DOHH2 (cell line): ENCODE measurements at regions not wholly inside any gene's neighbourhood (a gene's known extent, or its start where the extent isn't known, plus 50 kb on each side); places are given as distances from the start of the nearest gene placed in this dataset.
"Not testable (repeated sequence)": the region's sequence is repeated elsewhere in the genome, so short reads cannot be mapped to it uniquely, and the experiment has no call there.

ENCODE experiments used
- H3F3A ChIP-seq: fragments of 200-600 bp; sonication (generic), shearing (Covaris generic); 2 replicates; pipeline ENCODE4 v1.6.0; 2016; ENCODE audit warnings: antibody characterized with exemption, mild to moderate bottlenecking; ENCODE audit not compliant: control insufficient read depth, insufficient read depth
- H3K27ac ChIP-seq: fragments of 200-600 bp; sonication (generic); 2 replicates; pipeline ENCODE4 v1.5.1; 2014; ENCODE audit warnings: low read depth, mild to moderate bottlenecking, low read length, moderate library complexity
- H3K27me3 ChIP-seq: fragments of 200-600 bp; sonication (generic); 2 replicates; pipeline ENCODE4 v1.6.1; 2014; ENCODE audit warnings: mild to moderate bottlenecking, low read length, mixed read lengths; ENCODE audit not compliant: control insufficient read depth
- H3K36me3 ChIP-seq: fragments of 200-600 bp; sonication (generic); 2 replicates; pipeline ENCODE4 v1.6.1; 2014; ENCODE audit warnings: mild to moderate bottlenecking, low read length, moderate library complexity, mixed read lengths; ENCODE audit not compliant: control insufficient read depth
- H3K4me1 ChIP-seq: fragments of 200-600 bp; sonication (generic); 2 replicates; pipeline ENCODE4 v1.6.1; 2014; ENCODE audit warnings: mild to moderate bottlenecking, low read length, mixed read lengths; ENCODE audit not compliant: control insufficient read depth
- H3K4me2 ChIP-seq: fragments of 200-600 bp; sonication (generic); 2 replicates; pipeline ENCODE4 v1.6.0; 2014; ENCODE audit warnings: mild to moderate bottlenecking, low read length, moderate library complexity
- H3K4me3 ChIP-seq: fragments of 200-600 bp; sonication (generic); 2 replicates; pipeline ENCODE4 v1.5.1; 2014; ENCODE audit warnings: mild to moderate bottlenecking, low read length, mixed read lengths
- H3K79me2 ChIP-seq: fragments of 200-600 bp; sonication (generic); 2 replicates; pipeline ENCODE4 v1.6.1; 2014; ENCODE audit warnings: mild to moderate bottlenecking, low read length, mixed read lengths; ENCODE audit not compliant: control insufficient read depth
- H3K9me2 ChIP-seq: fragments of 200-600 bp; sonication (generic); replicated peaks from 2 replicates; pipeline ENCODE4 v1.6.1; 2014; ENCODE audit warnings: mild to moderate bottlenecking, low read length, mixed read lengths; ENCODE audit not compliant: control insufficient read depth
- H3K9me3 ChIP-seq: fragments of 200-600 bp; sonication (generic); 2 replicates; pipeline ENCODE4 v1.6.1; 2014; ENCODE audit warnings: antibody characterized with exemption, low read length, mixed read lengths; ENCODE audit not compliant: control insufficient read depth, insufficient read depth
- H4K20me1 ChIP-seq: fragments of 200-600 bp; sonication (generic); 2 replicates; pipeline ENCODE4 v1.6.0; 2014; ENCODE audit warnings: low read depth, mild to moderate bottlenecking, antibody characterized with exemption, low read length, moderate library complexity; ENCODE audit not compliant: control insufficient read depth, insufficient read depth
- EZH2phosphoT487 ChIP-seq: fragments of 200-600 bp; sonication (generic); IDR thresholded peaks from 2 replicates; pipeline ENCODE4 v1.6.1; 2017; ENCODE audit warnings: borderline replicate concordance, mild to moderate bottlenecking, antibody characterized with exemption, low read length, moderate library complexity, mixed read lengths
- TF ChIP-seq, protein P1 (sequence below): fragments of 200-600 bp; sonication (generic); IDR thresholded peaks from one replicate; pipeline ENCODE4 v1.5.1; 2014; ENCODE audit warnings: antibody characterized with exemption, mild to moderate bottlenecking, low read depth, low read length; ENCODE audit not compliant: poor library complexity, severe bottlenecking

DNA sequence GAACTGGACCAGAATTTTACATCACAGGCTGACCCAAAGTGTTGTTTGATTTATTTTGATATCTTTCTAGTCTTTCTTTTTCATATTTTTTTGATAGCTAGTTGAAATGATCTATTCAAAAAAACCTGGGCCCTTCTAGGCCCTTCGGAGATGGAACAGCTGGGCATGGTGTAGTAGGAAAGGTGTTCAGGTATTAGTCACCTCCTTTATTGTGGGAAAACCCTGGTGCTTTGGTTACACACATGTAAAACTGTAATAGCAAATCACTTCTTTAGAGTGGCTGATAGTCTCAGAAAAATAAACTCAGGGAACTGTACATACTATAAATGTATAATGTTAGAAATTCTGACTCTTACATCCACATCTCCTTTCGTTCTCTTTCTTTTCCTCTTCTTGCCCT lies 234.5 kb downstream of the PLA2G4A start:
- no peaks in the 10 kb centered on the region for H3K9me2 ChIP-seq
- no peaks in the 10 kb centered on the region for H3K27me3 ChIP-seq
- no peaks in the 10 kb centered on the region for H3F3A ChIP-seq
- H3K4me1 ChIP-seq, result no peaks in the 10 kb centered on the region
- no peak overlapping the region for H3K4me2 ChIP-seq
- H3K36me3 ChIP-seq, result no peaks in the 10 kb centered on the region
- H3K27ac ChIP-seq, result no peak overlapping the region
- H3K79me2 ChIP-seq, result no peaks in the 10 kb centered on the region
- no peaks in the 10 kb centered on the region for H3K9me3 ChIP-seq
- no peak overlapping the region for H3K4me3 ChIP-seq
- TF ChIP-seq, protein P1, sequence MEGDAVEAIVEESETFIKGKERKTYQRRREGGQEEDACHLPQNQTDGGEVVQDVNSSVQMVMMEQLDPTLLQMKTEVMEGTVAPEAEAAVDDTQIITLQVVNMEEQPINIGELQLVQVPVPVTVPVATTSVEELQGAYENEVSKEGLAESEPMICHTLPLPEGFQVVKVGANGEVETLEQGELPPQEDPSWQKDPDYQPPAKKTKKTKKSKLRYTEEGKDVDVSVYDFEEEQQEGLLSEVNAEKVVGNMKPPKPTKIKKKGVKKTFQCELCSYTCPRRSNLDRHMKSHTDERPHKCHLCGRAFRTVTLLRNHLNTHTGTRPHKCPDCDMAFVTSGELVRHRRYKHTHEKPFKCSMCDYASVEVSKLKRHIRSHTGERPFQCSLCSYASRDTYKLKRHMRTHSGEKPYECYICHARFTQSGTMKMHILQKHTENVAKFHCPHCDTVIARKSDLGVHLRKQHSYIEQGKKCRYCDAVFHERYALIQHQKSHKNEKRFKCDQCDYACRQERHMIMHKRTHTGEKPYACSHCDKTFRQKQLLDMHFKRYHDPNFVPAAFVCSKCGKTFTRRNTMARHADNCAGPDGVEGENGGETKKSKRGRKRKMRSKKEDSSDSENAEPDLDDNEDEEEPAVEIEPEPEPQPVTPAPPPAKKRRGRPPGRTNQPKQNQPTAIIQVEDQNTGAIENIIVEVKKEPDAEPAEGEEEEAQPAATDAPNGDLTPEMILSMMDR, result no peak
- no peak for TF ChIP-seq EZH2phosphoT487
- H4K20me1 ChIP-seq, result no peaks in the 10 kb centered on the region

GRCh38 chr1:187067160-187067559 lies 238.4 kb downstream of the PLA2G4A start:
- no peak overlapping the region for H3K4me3 ChIP-seq
- no peaks in the 10 kb centered on the region for H4K20me1 ChIP-seq
- H3K79me2 ChIP-seq, result no peaks in the 10 kb centered on the region
- no peaks in the 10 kb centered on the region for H3K9me2 ChIP-seq
- no peaks in the 10 kb centered on the region for H3F3A ChIP-seq
- H3K27me3 ChIP-seq, result no peaks in the 10 kb centered on the region
- no peak overlapping the region for H3K27ac ChIP-seq
- H3K4me1 ChIP-seq, result no peaks in the 10 kb centered on the region
- no peaks in the 10 kb centered on the region for H3K36me3 ChIP-seq
- TF ChIP-seq, protein P1, result no peak
- TF ChIP-seq EZH2phosphoT487, result no peak
- no peaks in the 10 kb centered on the region for H3K9me3 ChIP-seq
- no peak overlapping the region for H3K4me2 ChIP-seq

- Histone ChIP-seq H3K79me2 (no peaks in the 10 kb centered on the region), H3K27me3 (no peaks in the 10 kb centered on the region), H3K4me2 (no peak overlapping the region), H4K20me1 (no peaks in the 10 kb centered on the region), H3K36me3 (no peaks in the 10 kb centered on the region), H3K9me3 (no peaks in the 10 kb centered on the region), H3K4me1 (no peaks in the 10 kb centered on the region), H3F3A (no peaks in the 10 kb centered on the region), H3K4me3 (no peak overlapping the region), H3K9me2 (no peaks in the 10 kb centered on the region), H3K27ac (no peak overlapping the region)
- TF ChIP-seq EZH2phosphoT487, result no peak
- TF ChIP-seq, protein P1, result no peak
Observed at GRCh38 chr1:187070076-187070475, 241.3 kb downstream of the PLA2G4A start.

DNA sequence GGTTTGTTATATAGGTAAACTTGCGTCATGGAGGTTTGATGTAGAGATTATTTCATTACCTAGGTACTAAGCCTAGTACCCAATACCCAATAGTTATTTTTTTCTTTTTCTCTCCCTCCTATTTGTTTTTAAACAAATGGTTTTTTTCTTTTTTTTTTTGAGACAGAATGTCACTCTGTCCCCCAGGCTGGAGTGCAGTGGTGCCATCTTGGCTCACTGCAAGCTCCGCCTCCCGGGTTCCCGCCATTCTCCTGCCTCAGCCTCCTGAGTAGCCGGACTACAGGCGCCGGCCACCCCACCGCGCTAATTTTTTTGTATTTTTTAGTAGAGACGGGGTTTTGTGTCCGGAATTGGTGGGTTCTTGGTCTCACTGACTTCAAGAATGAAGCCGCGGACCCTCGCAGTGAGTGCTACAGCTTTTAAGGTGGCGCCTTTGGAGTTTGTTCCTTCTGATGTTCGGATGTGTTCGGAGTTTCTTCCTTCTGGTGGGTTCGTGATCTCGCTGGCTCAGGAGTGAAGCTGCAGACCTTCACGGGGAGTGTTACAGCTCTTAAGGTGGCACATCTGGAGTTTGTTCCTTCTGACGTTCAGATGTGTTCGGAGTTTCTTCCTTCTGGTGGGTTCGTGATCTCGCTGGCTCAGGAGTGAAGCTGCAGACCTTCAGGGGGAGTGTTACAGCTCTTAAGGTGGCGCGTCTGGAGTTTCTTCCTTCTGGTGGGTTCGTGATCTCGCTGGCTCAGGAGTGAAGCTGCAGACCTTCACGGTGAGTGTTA lies 243.7 kb downstream of the PLA2G4A start:
- not testable (repeated sequence) for H3K9me3 ChIP-seq, H3K27me3 ChIP-seq, H3K79me2 ChIP-seq, H3K4me2 ChIP-seq, H4K20me1 ChIP-seq, H3K4me3 ChIP-seq, H3K36me3 ChIP-seq, H3K27ac ChIP-seq, H3F3A ChIP-seq, H3K4me1 ChIP-seq, H3K9me2 ChIP-seq

DNA sequence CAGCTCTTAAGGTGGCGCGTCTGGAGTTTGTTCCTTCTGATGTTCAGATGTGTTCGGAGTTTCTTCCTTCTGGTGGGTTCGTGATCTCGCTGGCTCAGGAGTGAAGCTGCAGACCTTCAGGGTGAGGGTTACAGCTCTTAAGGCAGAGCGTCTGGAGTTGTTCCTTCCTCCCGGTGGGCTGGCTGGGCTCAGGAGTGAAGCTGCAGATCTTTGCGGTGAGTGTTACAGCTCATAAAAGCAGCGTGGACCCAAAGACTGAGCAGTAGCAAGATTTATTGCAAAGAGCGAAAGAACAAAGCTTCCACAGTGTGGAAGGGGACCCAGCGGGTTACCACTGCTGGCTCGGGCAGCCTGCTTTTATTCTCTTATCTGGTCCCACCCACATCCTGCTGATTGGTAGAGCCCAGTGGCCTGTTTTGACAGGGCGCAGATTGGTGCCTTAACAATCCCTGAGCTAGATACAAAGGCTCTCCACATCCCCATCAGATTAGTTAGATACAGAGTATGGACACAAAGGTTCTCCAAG lies 244.3 kb downstream of the PLA2G4A start:
- not testable (repeated sequence) for H3K27ac ChIP-seq, H3K27me3 ChIP-seq

More for the DNA sequence above, 244.3 kb downstream of the PLA2G4A start:
- H3K9me2 ChIP-seq, H4K20me1 ChIP-seq, H3K36me3 ChIP-seq, H3F3A ChIP-seq, H3K9me3 ChIP-seq, H3K79me2 ChIP-seq, H3K4me1 ChIP-seq, H3K4me3 ChIP-seq, H3K4me2 ChIP-seq: not testable (repeated sequence)
